Ishikawa (cell line): ENCODE measurements at regions not wholly inside any gene's neighbourhood (a gene's known extent, or its start where the extent isn't known, plus 50 kb on each side); places are given as distances from the start of the nearest gene placed in this dataset.

ENCODE experiments used
- CEBPB ChIP-seq: IDR thresholded peaks from 2 replicates; pipeline ENCODE4 v1.6.1; 2012
- EGR1 ChIP-seq: IDR thresholded peaks from 2 replicates; pipeline ENCODE4 v1.6.1; 2012
- EP300 ChIP-seq: IDR thresholded peaks from 2 replicates; pipeline ENCODE4 v1.6.1; 2012; ENCODE audit warnings: borderline replicate concordance
- FOXM1 ChIP-seq: IDR thresholded peaks from 2 replicates; pipeline ENCODE4 v1.6.1; 2012; ENCODE audit warnings: low read depth, borderline replicate concordance
- MAX ChIP-seq: IDR thresholded peaks from 2 replicates; pipeline ENCODE4 v1.6.1; 2012
- RAD21 ChIP-seq: IDR thresholded peaks from 2 replicates; pipeline ENCODE4 v1.6.1; 2012; ENCODE audit warnings: low read depth
- TAF1 ChIP-seq: IDR thresholded peaks from 2 replicates; pipeline ENCODE4 v1.6.1; 2012; ENCODE audit warnings: low read depth, mild to moderate bottlenecking
- TCF12 ChIP-seq: IDR thresholded peaks from 2 replicates; pipeline ENCODE4 v1.6.1; 2012; ENCODE audit warnings: low read depth
- USF1 ChIP-seq: IDR thresholded peaks from 2 replicates; pipeline ENCODE4 v1.6.1; 2012
- YY1 ChIP-seq: IDR thresholded peaks from 2 replicates; pipeline ENCODE4 v1.6.1; 2012; ENCODE audit warnings: low read depth
- ZBTB7A ChIP-seq: IDR thresholded peaks from 2 replicates; pipeline ENCODE4 v1.6.1; 2012; ENCODE audit warnings: low read depth
- TF ChIP-seq, protein P1 (sequence below): IDR thresholded peaks from 2 replicates; pipeline ENCODE4 v1.6.1; 2012; ENCODE audit warnings: low read depth, mild to moderate bottlenecking

DNA sequence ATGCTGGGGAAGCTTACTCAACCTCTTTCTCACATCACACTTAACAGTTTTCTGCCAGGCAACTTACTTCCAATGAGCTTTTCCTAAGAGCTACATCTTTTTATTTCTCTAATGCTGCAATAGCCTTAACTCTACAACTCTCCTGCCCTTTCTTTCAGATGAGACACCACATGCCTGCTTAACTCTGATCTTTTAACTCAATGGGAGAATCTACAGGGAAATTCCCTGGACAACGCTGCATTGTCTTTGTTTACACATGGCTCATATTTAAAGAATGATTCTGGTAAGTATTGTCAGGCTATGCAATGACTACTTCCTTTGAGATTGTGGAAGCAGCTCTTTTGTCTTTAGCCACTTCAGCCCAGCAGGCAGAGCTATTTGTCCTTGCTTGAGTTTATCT is 353.1 kb upstream of the BCHE start:
- TF ChIP-seq CEBPB (no peak), TCF12 (no peak), RAD21 (no peak), YY1 (no peak), TAF1 (no peak), EP300 (no peak), MAX (no peak), ZBTB7A (no peak), FOXM1 (no peak), EGR1 (no peak), USF1 (no peak)
- TF ChIP-seq, protein P1, sequence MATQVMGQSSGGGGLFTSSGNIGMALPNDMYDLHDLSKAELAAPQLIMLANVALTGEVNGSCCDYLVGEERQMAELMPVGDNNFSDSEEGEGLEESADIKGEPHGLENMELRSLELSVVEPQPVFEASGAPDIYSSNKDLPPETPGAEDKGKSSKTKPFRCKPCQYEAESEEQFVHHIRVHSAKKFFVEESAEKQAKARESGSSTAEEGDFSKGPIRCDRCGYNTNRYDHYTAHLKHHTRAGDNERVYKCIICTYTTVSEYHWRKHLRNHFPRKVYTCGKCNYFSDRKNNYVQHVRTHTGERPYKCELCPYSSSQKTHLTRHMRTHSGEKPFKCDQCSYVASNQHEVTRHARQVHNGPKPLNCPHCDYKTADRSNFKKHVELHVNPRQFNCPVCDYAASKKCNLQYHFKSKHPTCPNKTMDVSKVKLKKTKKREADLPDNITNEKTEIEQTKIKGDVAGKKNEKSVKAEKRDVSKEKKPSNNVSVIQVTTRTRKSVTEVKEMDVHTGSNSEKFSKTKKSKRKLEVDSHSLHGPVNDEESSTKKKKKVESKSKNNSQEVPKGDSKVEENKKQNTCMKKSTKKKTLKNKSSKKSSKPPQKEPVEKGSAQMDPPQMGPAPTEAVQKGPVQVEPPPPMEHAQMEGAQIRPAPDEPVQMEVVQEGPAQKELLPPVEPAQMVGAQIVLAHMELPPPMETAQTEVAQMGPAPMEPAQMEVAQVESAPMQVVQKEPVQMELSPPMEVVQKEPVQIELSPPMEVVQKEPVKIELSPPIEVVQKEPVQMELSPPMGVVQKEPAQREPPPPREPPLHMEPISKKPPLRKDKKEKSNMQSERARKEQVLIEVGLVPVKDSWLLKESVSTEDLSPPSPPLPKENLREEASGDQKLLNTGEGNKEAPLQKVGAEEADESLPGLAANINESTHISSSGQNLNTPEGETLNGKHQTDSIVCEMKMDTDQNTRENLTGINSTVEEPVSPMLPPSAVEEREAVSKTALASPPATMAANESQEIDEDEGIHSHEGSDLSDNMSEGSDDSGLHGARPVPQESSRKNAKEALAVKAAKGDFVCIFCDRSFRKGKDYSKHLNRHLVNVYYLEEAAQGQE: no peak
